ENCODE measurements at regions not wholly inside any gene's neighbourhood (a gene's known extent, or its start where the extent isn't known, plus 50 kb on each side); places are given as distances from the start of the nearest gene placed in this dataset.

GRCh38 chr12:107219301-107219700 lies 126.0 kb upstream of the CRY1 start:
- peaks cover 4% of the 10 kb centered on the region for H3K9me3 Mint-ChIP-seq
- no peak overlapping the region for H3K27ac Mint-ChIP-seq
- no peaks in the 10 kb centered on the region for H3K36me3 Mint-ChIP-seq (ENCODE audit: low read depth)
- peaks cover 10% of the 10 kb centered on the region for H3K4me1 Mint-ChIP-seq
- peaks cover 19% of the 10 kb centered on the region for H3K27me3 Mint-ChIP-seq (ENCODE audit: low read depth)
- H3K4me3 Mint-ChIP-seq = no peak overlapping the region
- TF ChIP-seq CTCF (IDR thresholded peaks at IDR 0.05; ENCODE audit: unreplicated experiment in 3 of 3) = no peak

GRCh38 chr12:107221913-107222312 lies 128.6 kb upstream of the CRY1 start:
- peaks cover 24% of the 10 kb centered on the region for H3K27me3 Mint-ChIP-seq (ENCODE audit: low read depth)
- H3K4me3 Mint-ChIP-seq = no peak overlapping the region
- H3K9me3 Mint-ChIP-seq = peaks cover 4% of the 10 kb centered on the region
- TF ChIP-seq CTCF (IDR thresholded peaks at IDR 0.05; ENCODE audit: unreplicated experiment in 3 of 3) = no peak
- H3K4me1 Mint-ChIP-seq = peaks cover 18% of the 10 kb centered on the region
- no peaks in the 10 kb centered on the region for H3K36me3 Mint-ChIP-seq (ENCODE audit: low read depth)
- H3K27ac Mint-ChIP-seq = no peak overlapping the region

- H3K36me3 Mint-ChIP-seq (ENCODE audit: low read depth) = no peaks in the 10 kb centered on the region
- no peaks in the 10 kb centered on the region for H3K9me3 Mint-ChIP-seq
- H3K27me3 Mint-ChIP-seq (ENCODE audit: low read depth) = peaks cover 24% of the 10 kb centered on the region
- no peak for TF ChIP-seq CTCF (IDR thresholded peaks at IDR 0.05; ENCODE audit: unreplicated experiment in 3 of 3)
- H3K4me3 Mint-ChIP-seq = no peak overlapping the region
- peaks cover 18% of the 10 kb centered on the region for H3K4me1 Mint-ChIP-seq
- peak overlapping the region in 1 of 3 experiments; percentile 9 for H3K27ac Mint-ChIP-seq
Observed at GRCh38 chr12:107223821-107224220, 130.5 kb upstream of the CRY1 start.

- no peaks in the 10 kb centered on the region for H3K36me3 Mint-ChIP-seq (ENCODE audit: low read depth)
- peaks cover 18% of the 10 kb centered on the region for H3K27me3 Mint-ChIP-seq (ENCODE audit: low read depth)
- H3K4me3 Mint-ChIP-seq = no peak overlapping the region
- peaks cover 18% of the 10 kb centered on the region for H3K4me1 Mint-ChIP-seq
- H3K9me3 Mint-ChIP-seq = no peaks in the 10 kb centered on the region
- no peak for TF ChIP-seq CTCF (IDR thresholded peaks at IDR 0.05; ENCODE audit: unreplicated experiment in 3 of 3)
- peak overlapping the region in 1 of 3 experiments; percentile 5 for H3K27ac Mint-ChIP-seq
Observed at GRCh38 chr12:107225635-107226034, 132.3 kb upstream of the CRY1 start.

- peak overlapping the region in 1 of 3 experiments; percentile 5 for H3K27ac Mint-ChIP-seq
- peaks cover 17% of the 10 kb centered on the region for H3K4me1 Mint-ChIP-seq
- H3K36me3 Mint-ChIP-seq (ENCODE audit: low read depth) = no peaks in the 10 kb centered on the region
- peaks cover 15% of the 10 kb centered on the region for H3K27me3 Mint-ChIP-seq (ENCODE audit: low read depth)
- TF ChIP-seq CTCF (IDR thresholded peaks at IDR 0.05; ENCODE audit: unreplicated experiment in 3 of 3) = no peak
- no peaks in the 10 kb centered on the region for H3K9me3 Mint-ChIP-seq
- H3K4me3 Mint-ChIP-seq = no peak overlapping the region
Observed at GRCh38 chr12:107226126-107226525, 132.8 kb upstream of the CRY1 start.

GRCh38 chr12:107228076-107228475 lies 134.7 kb upstream of the CRY1 start:
- H3K4me3 Mint-ChIP-seq = no peak overlapping the region
- H3K27me3 Mint-ChIP-seq (ENCODE audit: low read depth) = peaks cover 5% of the 10 kb centered on the region
- no peaks in the 10 kb centered on the region for H3K9me3 Mint-ChIP-seq
- no peak for TF ChIP-seq CTCF (IDR thresholded peaks at IDR 0.05; ENCODE audit: unreplicated experiment in 3 of 3)
- H3K27ac Mint-ChIP-seq = no peak overlapping the region
- peaks cover 13% of the 10 kb centered on the region for H3K4me1 Mint-ChIP-seq
- no peaks in the 10 kb centered on the region for H3K36me3 Mint-ChIP-seq (ENCODE audit: low read depth)
